AG09309 (cell line): ENCODE measurements at regions not wholly inside any gene's neighbourhood (a gene's known extent, or its start where the extent isn't known, plus 50 kb on each side); places are given as distances from the start of the nearest gene placed in this dataset.

Experiments
- DNase-seq: peaks from one replicate; pipeline ENCODE4 v3.0.0-alpha.2; 2010; ENCODE audit warnings: low read depth
- H3K4me3 ChIP-seq: 2 replicates; pipeline ENCODE4 v1.5.1; 2011; ENCODE audit warnings: mild to moderate bottlenecking, low read depth, low read length, moderate library complexity; ENCODE audit not compliant: control insufficient read depth
- CTCF ChIP-seq: IDR thresholded peaks from 2 replicates; pipeline ENCODE4 v1.5.1; 2011; ENCODE audit warnings: mild to moderate bottlenecking, low read depth, low read length, inconsistent platforms; ENCODE audit not compliant: insufficient read depth, control insufficient read depth; ENCODE audit errors: missing control alignments

- no peak overlapping the region; the same call in 1 of the 2 replicates for H3K4me3 ChIP-seq
- TF ChIP-seq CTCF = no peak
- no peak for DNase-seq
Measured at GRCh38 chr22:46042786-46043185, 65.8 kb upstream of the WNT7B start.

- TF ChIP-seq CTCF = no peak
- no peak for DNase-seq
- H3K4me3 ChIP-seq = peak overlapping the region; percentile 75; the same call in 1 of the 2 replicates
Measured at GRCh38 chr22:46043339-46043738, 66.4 kb upstream of the WNT7B start.

- TF ChIP-seq CTCF = no peak
- no peak for DNase-seq
- H3K4me3 ChIP-seq = peak overlapping the region; percentile 75
Measured at GRCh38 chr22:46043816-46044620, 67.1 kb upstream of the WNT7B start.

- H3K4me3 ChIP-seq = peak overlapping the region; percentile 75
- DNase-seq = no peak
- TF ChIP-seq CTCF = no peak
Measured at GRCh38 chr22:46044621-46045458, 67.9 kb upstream of the WNT7B start.

- no peak for TF ChIP-seq CTCF
- peak overlapping the region; percentile 75 for H3K4me3 ChIP-seq
- no peak for DNase-seq
Measured at GRCh38 chr22:46045459-46046298, 68.7 kb upstream of the WNT7B start.

GRCh38 chr22:46046299-46046685 is 69.3 kb upstream of the WNT7B start:
- DNase-seq = no peak
- H3K4me3 ChIP-seq = no peak overlapping the region
- TF ChIP-seq CTCF = no peak
